HG02870 (cell line): ENCODE measurements at regions not wholly inside any gene's neighbourhood (a gene's known extent, or its start where the extent isn't known, plus 50 kb on each side); places are given as distances from the start of the nearest gene placed in this dataset.

Experiments used
- ATAC-seq: cut with Tn5 transposase; IDR thresholded peaks from one replicate; pipeline ENCODE4 v1.9.1; 2021; ENCODE audit warnings: mild to moderate bottlenecking, moderate library complexity; ENCODE audit not compliant: unreplicated experiment

DNA sequence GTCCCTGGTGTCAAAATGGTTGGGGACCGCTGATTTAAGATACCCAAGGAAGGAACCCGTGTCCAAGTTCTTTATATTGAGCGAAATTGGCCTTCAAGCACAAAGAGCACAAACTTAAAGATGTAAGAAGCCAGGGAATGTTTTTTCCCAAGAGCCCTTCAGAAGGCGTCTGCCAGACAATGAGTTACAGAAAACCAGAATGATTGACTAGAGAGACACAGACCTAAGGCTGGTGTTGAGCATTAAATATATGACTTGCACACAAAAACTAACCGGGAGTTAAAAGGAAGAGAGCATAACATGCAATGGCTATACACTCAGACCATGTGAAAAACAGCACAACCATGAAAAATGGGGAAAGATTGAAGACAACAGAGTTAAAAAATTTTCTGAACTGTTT, 157.5 kb upstream of the FAM9B start:
- ATAC-seq = no peak

DNA sequence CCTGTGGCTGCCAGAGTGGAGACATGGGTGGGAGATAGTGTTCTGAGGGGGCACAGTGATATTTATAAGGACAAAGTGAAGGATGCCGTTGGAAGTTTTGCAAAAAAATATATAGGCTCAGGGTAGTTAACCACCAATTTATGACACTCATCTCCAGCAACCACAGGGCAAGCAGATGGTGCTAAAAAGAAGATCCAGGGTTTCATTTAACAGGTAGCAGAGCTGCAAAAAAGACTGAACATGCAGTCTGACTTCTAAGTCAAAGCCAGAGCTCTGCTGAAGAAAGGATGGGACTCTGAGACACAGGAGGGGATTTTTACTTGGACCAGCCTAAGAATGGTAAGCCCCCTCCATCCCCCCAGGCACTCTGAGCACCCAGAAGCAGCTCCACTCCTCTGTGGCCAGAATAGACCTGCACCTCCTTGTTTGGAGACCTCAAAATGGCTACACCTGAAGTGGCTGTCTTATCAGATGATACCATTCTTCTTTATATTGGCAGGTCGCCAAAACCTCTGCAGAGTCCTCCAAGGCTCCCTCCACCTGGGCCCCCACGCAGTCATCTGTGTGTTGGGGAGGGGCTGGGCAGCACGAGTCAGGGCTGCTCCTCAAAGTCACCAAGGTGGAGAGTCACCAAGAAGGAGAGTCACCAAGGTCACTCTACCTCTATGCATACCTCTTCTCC, 161.4 kb upstream of the FAM9B start:
- no peak for ATAC-seq

GRCh38 chrX:9196961-9197640, 163.2 kb upstream of the FAM9B start:
- ATAC-seq = no peak

GRCh38 chrX:9204560-9204959, 170.6 kb upstream of the FAM9B start:
- ATAC-seq = no peak

DNA sequence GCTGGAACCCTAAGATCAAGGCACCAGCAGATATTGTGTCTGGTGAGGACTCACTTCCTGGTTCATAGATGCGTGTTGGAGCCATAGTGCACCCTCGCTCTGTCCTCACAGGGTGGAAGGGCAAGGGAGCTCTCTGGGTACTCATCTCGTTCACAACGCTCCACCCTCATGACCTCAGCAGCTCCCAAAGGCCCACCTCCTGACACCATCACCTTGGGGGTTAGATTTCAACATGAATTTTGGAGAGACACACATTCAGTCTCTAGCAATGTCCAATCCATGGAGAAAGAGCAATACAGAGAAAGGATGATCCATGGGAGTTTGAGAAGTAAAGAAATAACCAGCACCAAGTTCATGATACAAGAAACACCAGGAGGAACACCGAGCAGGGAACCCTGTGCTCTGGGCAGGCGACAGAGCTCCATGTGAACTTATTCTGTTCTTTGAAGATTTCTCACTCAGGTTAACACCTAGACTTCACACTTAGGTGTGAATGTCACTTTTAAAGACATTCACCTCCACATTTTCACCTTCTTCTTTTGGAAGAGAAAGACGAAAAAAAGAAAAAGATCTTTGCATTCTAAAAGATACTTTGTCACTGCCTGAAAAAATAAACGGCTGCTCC, 171.8 kb upstream of the FAM9B start:
- ATAC-seq = no peak

- ATAC-seq = no peak
Measured at GRCh38 chrX:9207142-9207541, 173.2 kb upstream of the FAM9B start.

GRCh38 chrX:9211269-9211668, 177.3 kb upstream of the FAM9B start:
- no peak for ATAC-seq

DNA sequence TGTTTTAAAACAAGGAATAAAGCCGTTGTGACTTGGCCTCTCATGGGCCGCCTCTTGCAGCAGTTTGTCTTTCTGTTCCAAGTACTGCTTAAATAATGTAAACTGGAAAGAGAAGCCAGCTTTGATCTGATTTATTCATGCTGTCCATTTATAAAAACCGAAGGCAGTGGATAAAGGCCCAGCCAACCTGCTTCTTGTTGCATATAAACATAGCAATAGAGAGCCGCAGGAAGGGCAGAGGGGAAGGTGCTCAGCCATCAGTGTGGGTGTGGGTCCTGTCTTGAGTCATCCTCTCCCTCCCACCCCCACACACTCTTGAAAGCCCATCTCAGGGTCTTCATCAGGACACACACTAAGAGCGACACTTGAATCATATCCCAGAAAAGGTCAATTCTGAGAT, 187.9 kb upstream of the FAM9B start:
- ATAC-seq = no peak

- no peak for ATAC-seq
Measured at GRCh38 chrX:9222299-9222698, 188.4 kb upstream of the FAM9B start.

DNA sequence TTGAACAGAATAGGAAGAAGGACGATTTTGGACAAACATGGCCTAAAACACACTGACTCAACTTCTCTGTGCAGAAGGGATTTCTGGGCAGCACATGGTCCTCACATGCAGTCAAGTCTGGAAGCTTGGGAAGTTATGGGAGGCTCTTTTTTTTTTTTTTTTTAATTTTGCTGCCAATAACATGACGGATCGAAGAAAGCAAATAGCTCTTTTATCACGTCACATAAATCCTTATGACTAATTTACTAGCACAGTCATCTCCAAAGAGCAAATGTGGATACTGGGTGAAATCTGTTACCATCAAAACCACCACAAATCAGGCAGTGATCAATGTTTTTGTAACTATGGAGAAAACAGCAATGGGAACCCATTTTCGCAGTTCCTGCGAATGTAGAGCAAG, 193.3 kb upstream of the FAM9B start:
- ATAC-seq = no peak

DNA sequence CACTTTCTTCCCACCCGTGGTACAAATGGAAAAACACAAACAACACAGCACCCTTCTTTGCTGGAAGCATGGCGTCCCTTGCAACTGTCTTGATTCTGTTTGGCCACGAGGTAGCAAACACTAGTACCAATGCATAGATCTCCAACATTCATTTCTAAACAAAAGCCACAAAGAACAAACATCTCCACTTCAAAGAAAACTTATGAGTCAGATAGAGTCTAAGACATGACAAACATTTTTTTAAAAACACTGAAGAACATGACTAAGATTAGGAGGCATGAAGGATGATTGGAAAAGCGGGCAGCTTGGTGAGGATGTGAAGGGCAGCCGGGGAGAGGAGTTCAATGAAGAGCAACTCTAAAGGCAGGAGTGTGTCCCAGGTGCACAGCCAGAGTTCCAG, 197.6 kb upstream of the FAM9B start:
- no peak for ATAC-seq

- no peak for ATAC-seq
Measured at GRCh38 chrX:9233141-9233540, 199.2 kb upstream of the FAM9B start.

- ATAC-seq = no peak
Measured at GRCh38 chrX:9234315-9234714, 200.4 kb upstream of the FAM9B start.

DNA sequence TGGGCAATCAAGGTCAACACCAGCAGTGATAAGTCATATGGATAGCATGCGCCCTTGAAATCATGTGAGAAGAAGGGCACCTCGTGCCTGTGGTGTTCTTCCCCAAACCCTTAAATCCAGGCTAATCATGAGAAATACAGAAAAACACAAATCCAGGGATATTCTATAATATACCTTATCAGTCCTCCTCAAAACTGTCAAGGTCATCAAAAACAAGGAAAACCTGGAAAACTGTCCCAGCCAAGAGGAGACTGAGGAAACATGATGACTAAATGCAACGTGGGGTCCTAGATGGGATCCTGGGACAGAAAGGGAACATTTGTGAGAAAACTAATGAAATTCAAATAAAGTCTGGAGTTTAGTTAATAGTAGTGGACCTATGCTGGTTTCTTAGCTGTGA, 201.8 kb upstream of the FAM9B start:
- ATAC-seq = no peak

DNA sequence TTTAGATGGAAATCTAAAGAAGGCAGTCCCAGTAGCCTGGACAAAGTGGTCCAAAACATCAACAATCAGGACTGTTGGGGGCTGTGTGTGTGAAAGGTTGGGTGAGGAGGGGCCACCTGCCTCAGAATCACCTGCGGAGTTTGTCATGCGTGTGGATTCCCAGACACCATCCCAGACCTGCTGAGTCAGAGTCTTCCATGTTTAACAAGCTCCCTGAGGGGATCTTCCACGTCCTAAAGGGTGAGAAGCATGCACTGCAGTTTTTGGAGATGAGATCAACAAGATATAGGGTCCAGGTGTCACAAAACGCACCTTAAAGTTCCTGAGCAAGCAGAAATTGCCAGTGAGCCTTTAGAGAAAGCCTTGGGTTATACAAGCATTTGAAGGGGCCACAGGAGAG, 207.0 kb upstream of the FAM9B start:
- ATAC-seq = no peak

- ATAC-seq = no peak
Measured at GRCh38 chrX:9241427-9241826, 207.5 kb upstream of the FAM9B start.

DNA sequence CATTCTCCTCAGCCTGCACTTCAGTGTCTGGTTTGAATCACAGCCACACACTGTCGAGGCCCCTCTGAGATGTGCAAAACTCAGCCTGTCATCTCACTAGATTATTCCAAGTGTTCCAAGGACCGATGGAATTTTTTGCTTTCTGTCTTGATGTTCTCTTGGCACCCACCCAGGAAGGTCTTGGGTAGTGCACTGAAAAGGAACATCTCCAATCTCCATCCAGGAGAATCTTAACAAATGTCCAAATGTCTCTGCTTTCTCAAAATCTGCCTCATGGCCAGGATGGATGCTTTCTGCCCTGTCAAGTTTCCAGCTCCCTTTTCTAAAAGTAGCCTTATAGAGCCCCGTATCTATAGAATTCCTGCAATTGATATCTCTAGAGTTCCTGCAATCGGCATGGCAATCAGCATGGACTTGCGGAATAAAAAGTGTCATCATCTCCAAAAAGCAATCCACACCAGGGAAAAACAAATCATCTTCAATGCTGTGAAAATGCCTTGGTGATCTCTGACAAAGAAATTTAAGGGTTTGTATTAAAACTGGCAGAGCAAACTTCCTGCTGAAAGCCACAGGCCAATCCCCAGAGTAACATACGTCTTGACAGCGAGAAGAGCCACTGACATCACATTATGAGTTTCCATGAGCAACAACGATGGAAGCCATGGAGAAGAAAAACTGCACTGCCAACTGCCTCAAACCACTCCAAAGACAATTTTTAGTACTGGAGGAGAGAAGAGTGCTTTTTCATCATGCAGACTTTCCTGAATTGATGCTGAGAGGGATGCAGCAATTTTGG, 215.3 kb upstream of the FAM9B start:
- ATAC-seq = no peak

- ATAC-seq = no peak
Measured at GRCh38 chrX:9252182-9252581, 212.7 kb upstream of the TBL1X start.

DNA sequence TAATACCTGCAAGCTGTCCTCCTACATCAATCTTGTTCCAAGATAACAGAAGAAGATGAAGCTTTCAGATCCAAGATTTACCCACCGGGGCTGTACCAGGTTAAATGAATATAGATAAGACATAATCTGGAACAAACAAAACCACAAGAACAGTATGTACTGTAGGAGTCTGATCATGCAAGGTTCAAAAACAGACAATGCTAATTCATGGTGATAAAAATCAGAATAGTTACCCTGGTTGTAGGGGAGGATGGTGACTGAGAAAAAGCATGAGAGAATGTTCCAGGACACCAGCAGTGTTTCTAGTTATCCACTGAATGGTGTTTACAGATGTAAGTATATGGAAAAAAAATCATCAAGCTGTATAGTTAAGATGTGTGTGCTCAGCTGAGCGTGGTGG, 211.6 kb upstream of the TBL1X start:
- ATAC-seq = no peak

GRCh38 chrX:9257718-9258420, 207.0 kb upstream of the TBL1X start:
- ATAC-seq = no peak
